GM10248 (cell line): ENCODE measurements at regions not wholly inside any gene's neighbourhood (a gene's known extent, or its start where the extent isn't known, plus 50 kb on each side); places are given as distances from the start of the nearest gene placed in this dataset.

ENCODE experiments used
- CTCF ChIA-PET: fragments of 300-600 bp; sonication (Branson Sonifier 250); formaldehyde crosslinking; extraction: SDS; loops from one replicate; lab custom pipeline; 2021; ENCODE audit warnings: antibody characterized with exemption; lab: Yijun Ruan, JAX
- POLR2A ChIA-PET: fragments of 350-650 bp; sonication (Branson Sonifier 250); formaldehyde crosslinking; extraction: SDS; loops from one replicate; lab custom pipeline; 2020; ENCODE audit warnings: antibody characterized with exemption; lab: Yijun Ruan, JAX
- DNase-seq: peaks from one replicate; pipeline ENCODE4 v3.0.0; 2012; ENCODE audit errors: extremely low spot score
- CTCF ChIP-seq: IDR thresholded peaks from 2 replicates; pipeline ENCODE4 v1.5.1; 2012; ENCODE audit warnings: mild to moderate bottlenecking, low read depth; ENCODE audit errors: extremely low read depth, missing control alignments, control extremely low read depth

- ChIA-PET POLR2A (no interaction called here), CTCF (interaction anchor here (1.1 to 1.4 kb wide), 3 partner anchors 9 to 21 kb away, joined by 3 read pairs; no protein-coding TSS in a partner anchor)
- no peak for DNase-seq
- no peak for TF ChIP-seq CTCF
Measured at GRCh38 chr7:136637813-136638212, 230.6 kb upstream of the CHRM2 start.

GRCh38 chr7:136635751-136636150 lies 232.7 kb upstream of the CHRM2 start:
- no peak for TF ChIP-seq CTCF
- ChIA-PET CTCF (no interaction called here), POLR2A (no interaction called here)
- no peak for DNase-seq

GRCh38 chr7:136618818-136619217 lies 249.6 kb upstream of the CHRM2 start:
- no peak for TF ChIP-seq CTCF
- CTCF ChIA-PET = interaction anchor here (0.9 kb wide), 1 partner anchor 11 kb away, joined by 3 read pairs; no protein-coding TSS in a partner anchor
- DNase-seq = no peak
- POLR2A ChIA-PET = no interaction called here

- ChIA-PET POLR2A (no interaction called here), CTCF (interaction anchor here (1.3 kb wide), 2 partner anchors 16 to 20 kb away, joined by 3 read pairs; no protein-coding TSS in a partner anchor)
- DNase-seq = no peak
- no peak for TF ChIP-seq CTCF
Measured at GRCh38 chr7:136617176-136617575, 251.3 kb upstream of the CHRM2 start.

- POLR2A ChIA-PET = no interaction called here
- CTCF ChIA-PET = interaction anchor here (1.4 kb wide), 1 partner anchor 15 kb away, joined by 3 read pairs; no protein-coding TSS in a partner anchor
- TF ChIP-seq CTCF = no peak
Measured at GRCh38 chr7:136605532-136606329, 262.7 kb upstream of the CHRM2 start.

GRCh38 chr7:136601772-136602171 lies 266.7 kb upstream of the CHRM2 start:
- no peak for DNase-seq
- ChIA-PET POLR2A (no interaction called here), CTCF (no interaction called here)
- TF ChIP-seq CTCF = no peak

More at GRCh38 chr7:136605532-136606329, 262.7 kb upstream of the CHRM2 start:
- DNase-seq = no peak
